ENCODE measurements at regions not wholly inside any gene's neighbourhood (a gene's known extent, or its start where the extent isn't known, plus 50 kb on each side); places are given as distances from the start of the nearest gene placed in this dataset.

DNA sequence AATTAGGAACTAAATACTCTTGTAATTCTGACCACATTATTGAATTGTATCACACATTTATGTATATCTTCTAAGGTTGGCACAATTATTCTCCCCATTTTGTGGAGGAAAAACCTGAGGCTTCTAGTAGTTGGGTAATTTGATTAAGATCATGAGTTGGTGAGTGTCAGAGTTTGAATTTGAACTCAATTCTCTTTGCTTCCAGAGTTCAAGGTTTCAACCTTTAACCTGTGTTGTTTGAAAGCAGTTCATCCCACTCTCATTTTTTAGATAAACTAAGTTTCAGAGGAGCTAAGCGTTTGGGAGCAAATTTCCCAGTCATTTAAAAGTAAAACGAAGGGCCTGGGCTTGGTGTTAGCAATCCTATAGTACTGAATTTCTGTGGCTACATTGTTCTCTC, 293.4 kb downstream of the ADGRL2 start:
- no peak overlapping the region for H3K27ac ChIP-seq
- TF ChIP-seq POLR2A (IDR thresholded peaks at IDR 0.05) = no peak
- TF ChIP-seq, protein P1, sequence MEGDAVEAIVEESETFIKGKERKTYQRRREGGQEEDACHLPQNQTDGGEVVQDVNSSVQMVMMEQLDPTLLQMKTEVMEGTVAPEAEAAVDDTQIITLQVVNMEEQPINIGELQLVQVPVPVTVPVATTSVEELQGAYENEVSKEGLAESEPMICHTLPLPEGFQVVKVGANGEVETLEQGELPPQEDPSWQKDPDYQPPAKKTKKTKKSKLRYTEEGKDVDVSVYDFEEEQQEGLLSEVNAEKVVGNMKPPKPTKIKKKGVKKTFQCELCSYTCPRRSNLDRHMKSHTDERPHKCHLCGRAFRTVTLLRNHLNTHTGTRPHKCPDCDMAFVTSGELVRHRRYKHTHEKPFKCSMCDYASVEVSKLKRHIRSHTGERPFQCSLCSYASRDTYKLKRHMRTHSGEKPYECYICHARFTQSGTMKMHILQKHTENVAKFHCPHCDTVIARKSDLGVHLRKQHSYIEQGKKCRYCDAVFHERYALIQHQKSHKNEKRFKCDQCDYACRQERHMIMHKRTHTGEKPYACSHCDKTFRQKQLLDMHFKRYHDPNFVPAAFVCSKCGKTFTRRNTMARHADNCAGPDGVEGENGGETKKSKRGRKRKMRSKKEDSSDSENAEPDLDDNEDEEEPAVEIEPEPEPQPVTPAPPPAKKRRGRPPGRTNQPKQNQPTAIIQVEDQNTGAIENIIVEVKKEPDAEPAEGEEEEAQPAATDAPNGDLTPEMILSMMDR (IDR thresholded peaks at IDR 0.05) = no peak
- TF ChIP-seq EP300 (IDR thresholded peaks at IDR 0.05) = no peak
- no peak for TF ChIP-seq POLR2AphosphoS5 (IDR thresholded peaks at IDR 0.05)
- WGBS = 100% methylated on average over 2 of the region's 2 CpGs
- no peak overlapping the region for H3K4me3 ChIP-seq
- DNase-seq (ENCODE audit: low spot score in 2 of 2) = no peak
- H3K4me1 ChIP-seq = no peaks in the 10 kb centered on the region
- no peaks in the 10 kb centered on the region for H3K27me3 ChIP-seq
- no peaks in the 10 kb centered on the region for H3K9me3 ChIP-seq
- H3K36me3 ChIP-seq = no peaks in the 10 kb centered on the region

DNA sequence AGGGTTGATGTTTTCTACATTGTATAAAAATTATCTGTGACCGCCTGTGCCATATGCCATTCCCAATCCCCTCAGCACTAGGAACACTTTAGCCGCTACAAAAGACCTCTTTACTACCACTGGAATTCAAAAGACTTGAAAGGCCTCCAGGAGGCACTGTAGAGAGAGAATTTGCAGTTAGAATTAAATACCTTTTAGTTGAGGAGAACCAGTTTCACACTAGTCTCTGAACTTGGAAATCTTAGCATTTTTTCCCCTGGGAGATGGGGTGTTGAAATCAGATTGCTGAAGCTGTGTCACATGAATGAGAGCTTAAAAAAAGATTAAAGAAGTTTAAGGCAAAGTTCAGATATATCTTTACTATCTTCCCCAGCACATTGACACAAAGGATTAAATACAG, 291.0 kb downstream of the ADGRL2 start:
- TF ChIP-seq POLR2AphosphoS5 (IDR thresholded peaks at IDR 0.05) = no peak
- no peak for TF ChIP-seq EP300 (IDR thresholded peaks at IDR 0.05)
- TF ChIP-seq, protein P1 (IDR thresholded peaks at IDR 0.05) = no peak
- no peak for TF ChIP-seq POLR2A (IDR thresholded peaks at IDR 0.05)
- WGBS = 89% methylated on average over 2 of the region's 2 CpGs

DNA sequence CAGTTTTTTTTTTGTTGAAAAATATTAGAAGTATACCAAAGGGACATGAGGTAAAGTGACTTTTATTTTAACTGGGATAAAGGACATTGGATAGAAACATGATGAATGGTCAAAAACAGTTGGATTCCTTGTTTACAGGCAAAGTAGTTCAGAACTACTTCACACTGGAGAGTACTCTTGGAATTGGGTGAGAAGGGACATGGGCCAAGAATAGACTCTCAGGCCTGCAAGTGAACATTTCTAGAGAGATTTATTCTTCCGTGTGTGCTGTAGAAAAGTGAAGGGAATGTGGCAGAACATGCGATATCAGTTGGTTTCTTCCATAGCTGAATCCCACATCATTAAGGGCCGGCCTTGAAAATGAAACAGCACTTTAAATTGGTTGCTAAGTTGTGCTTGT, 290.5 kb downstream of the ADGRL2 start:
- H3K36me3 ChIP-seq = no peaks in the 10 kb centered on the region
- no peak overlapping the region for H3K27ac ChIP-seq
- DNase-seq (ENCODE audit: low spot score in 2 of 2) = no peak
- TF ChIP-seq EP300 (IDR thresholded peaks at IDR 0.05) = no peak
- TF ChIP-seq POLR2A (IDR thresholded peaks at IDR 0.05) = no peak
- TF ChIP-seq, protein P1 (IDR thresholded peaks at IDR 0.05) = no peak
- no peak for TF ChIP-seq POLR2AphosphoS5 (IDR thresholded peaks at IDR 0.05)
- H3K9me3 ChIP-seq = no peaks in the 10 kb centered on the region
- H3K4me3 ChIP-seq = no peak overlapping the region
- 95% methylated on average over 3 of the region's 3 CpGs for WGBS
- H3K27me3 ChIP-seq = no peaks in the 10 kb centered on the region
- no peaks in the 10 kb centered on the region for H3K4me1 ChIP-seq

More for the DNA sequence above, 291.0 kb downstream of the ADGRL2 start:
- H3K4me3 ChIP-seq = no peak overlapping the region
- no peaks in the 10 kb centered on the region for H3K4me1 ChIP-seq
- no peak for DNase-seq (ENCODE audit: low spot score in 2 of 2)
- H3K9me3 ChIP-seq = no peaks in the 10 kb centered on the region
- H3K27me3 ChIP-seq = no peaks in the 10 kb centered on the region
- no peaks in the 10 kb centered on the region for H3K36me3 ChIP-seq
- H3K27ac ChIP-seq = no peak overlapping the region

DNA sequence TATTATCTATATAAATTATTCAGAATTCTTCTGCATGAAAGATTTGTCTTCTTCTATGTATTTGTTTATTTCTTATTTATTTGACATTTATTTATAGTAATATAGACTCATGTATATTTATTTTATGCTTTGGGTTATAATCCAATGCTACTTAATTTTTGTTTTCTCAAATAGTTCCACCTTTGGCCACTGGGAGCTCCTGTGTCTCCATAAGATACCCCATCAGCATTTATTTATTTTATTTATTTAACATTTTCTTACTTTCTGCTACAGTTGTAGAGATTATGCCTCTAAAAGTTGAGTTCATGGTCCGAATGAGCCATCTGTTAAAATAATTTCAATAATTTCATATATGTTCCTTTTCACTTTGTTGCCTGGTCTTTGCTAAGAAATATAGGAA, 289.4 kb downstream of the ADGRL2 start:
- Histone ChIP-seq H3K9me3 (no peaks in the 10 kb centered on the region), H3K4me1 (no peaks in the 10 kb centered on the region), H3K27ac (no peak overlapping the region), H3K36me3 (no peaks in the 10 kb centered on the region), H3K4me3 (no peak overlapping the region), H3K27me3 (no peaks in the 10 kb centered on the region)
- TF ChIP-seq, protein P1 (IDR thresholded peaks at IDR 0.05) = no peak
- TF ChIP-seq EP300 (IDR thresholded peaks at IDR 0.05) (no peak), POLR2A (IDR thresholded peaks at IDR 0.05) (no peak), POLR2AphosphoS5 (IDR thresholded peaks at IDR 0.05) (no peak)
- no peak for DNase-seq (ENCODE audit: low spot score in 2 of 2)
- 86% methylated on average over 1 of the region's 1 CpG for WGBS

- Histone ChIP-seq H3K4me1 (no peaks in the 10 kb centered on the region), H3K27ac (no peak overlapping the region), H3K4me3 (no peak overlapping the region), H3K36me3 (no peaks in the 10 kb centered on the region), H3K9me3 (no peaks in the 10 kb centered on the region), H3K27me3 (no peaks in the 10 kb centered on the region)
- no peak for DNase-seq (ENCODE audit: low spot score in 2 of 2)
- no peak for TF ChIP-seq POLR2AphosphoS5 (IDR thresholded peaks at IDR 0.05)
- TF ChIP-seq POLR2A (IDR thresholded peaks at IDR 0.05) = no peak
- no peak for TF ChIP-seq EP300 (IDR thresholded peaks at IDR 0.05)
- TF ChIP-seq, protein P1 (IDR thresholded peaks at IDR 0.05) = no peak
- WGBS = 28% methylated on average over 2 of the region's 2 CpGs
Measured at GRCh38 chr1:82086739-82087138, 286.0 kb downstream of the ADGRL2 start.

Measured in suprapubic skin (tissue), 4 donors.